Cardiac fibroblast (primary cell): ENCODE measurements at regions not wholly inside any gene's neighbourhood (a gene's known extent, or its start where the extent isn't known, plus 50 kb on each side); places are given as distances from the start of the nearest gene placed in this dataset.

ENCODE experiments used
- DNase-seq, 2 donors: peaks; one replicate each; pipeline versions ENCODE4 v3.0.0 to v3.0.0-alpha.2; 2010; ENCODE audit warnings: low read depth in 2 of 2
- H3K4me3 ChIP-seq, 2 donors: replicated peaks in 1 of 2; 1 replicate in 1 of 2; 2 replicates in 1 of 2; pipeline ENCODE4 v1.5.1; 2011; ENCODE audit warnings: low read depth in 2 of 2, low read length in 2 of 2, mild to moderate bottlenecking in 2 of 2, moderate library complexity in 1 of 2
- TF ChIP-seq, protein P1 (sequence below): IDR thresholded peaks from one replicate; pipeline ENCODE4 v1.5.1; 2011; ENCODE audit warnings: low read depth, mild to moderate bottlenecking, low read length, inconsistent platforms

DNA sequence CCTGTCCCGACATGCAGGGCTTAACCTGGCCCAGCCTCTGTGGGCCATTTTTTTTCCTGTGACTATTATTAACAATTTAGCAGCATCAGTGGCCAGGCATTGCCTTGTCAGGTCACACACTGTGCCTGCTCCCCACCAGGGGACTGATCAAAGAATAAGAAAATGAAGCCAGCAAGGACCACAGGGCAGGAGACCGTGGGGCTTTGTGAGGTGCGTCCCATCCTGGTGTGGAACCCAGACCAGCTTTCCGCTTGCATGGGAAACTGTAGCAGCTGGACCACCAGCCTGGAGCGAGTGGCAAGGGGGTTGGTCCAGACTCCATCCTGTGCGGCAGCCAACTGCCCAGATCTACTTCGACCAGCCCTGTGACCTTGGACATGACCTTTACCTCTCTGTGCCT, 218.3 kb downstream of the ANKRD60 start:
- DNase-seq, result no peak
- TF ChIP-seq, protein P1, sequence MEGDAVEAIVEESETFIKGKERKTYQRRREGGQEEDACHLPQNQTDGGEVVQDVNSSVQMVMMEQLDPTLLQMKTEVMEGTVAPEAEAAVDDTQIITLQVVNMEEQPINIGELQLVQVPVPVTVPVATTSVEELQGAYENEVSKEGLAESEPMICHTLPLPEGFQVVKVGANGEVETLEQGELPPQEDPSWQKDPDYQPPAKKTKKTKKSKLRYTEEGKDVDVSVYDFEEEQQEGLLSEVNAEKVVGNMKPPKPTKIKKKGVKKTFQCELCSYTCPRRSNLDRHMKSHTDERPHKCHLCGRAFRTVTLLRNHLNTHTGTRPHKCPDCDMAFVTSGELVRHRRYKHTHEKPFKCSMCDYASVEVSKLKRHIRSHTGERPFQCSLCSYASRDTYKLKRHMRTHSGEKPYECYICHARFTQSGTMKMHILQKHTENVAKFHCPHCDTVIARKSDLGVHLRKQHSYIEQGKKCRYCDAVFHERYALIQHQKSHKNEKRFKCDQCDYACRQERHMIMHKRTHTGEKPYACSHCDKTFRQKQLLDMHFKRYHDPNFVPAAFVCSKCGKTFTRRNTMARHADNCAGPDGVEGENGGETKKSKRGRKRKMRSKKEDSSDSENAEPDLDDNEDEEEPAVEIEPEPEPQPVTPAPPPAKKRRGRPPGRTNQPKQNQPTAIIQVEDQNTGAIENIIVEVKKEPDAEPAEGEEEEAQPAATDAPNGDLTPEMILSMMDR, result no peak
- H3K4me3 ChIP-seq, result no peak overlapping the region

DNA sequence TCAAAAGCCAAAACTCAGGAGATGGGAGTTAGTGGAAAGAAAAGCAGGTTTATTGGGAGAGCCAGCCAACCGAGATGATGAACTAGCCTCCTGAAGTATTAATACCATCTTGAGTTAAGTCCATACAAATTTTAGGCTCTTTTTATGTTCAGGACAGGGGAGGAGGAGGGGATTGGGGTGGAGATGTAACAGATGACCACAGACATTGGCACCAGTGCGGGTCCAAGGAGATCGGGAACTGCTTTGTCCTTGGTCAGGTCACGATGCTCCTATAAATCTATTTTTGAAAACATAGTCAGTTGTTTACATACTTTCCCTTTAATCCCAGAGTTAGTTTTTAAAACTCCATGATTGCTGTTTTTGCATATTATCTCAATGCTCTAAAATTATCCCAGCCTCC, 219.6 kb downstream of the ANKRD60 start:
- no peak overlapping the region for H3K4me3 ChIP-seq
- no peak for DNase-seq
- TF ChIP-seq, protein P1, result no peak

DNA sequence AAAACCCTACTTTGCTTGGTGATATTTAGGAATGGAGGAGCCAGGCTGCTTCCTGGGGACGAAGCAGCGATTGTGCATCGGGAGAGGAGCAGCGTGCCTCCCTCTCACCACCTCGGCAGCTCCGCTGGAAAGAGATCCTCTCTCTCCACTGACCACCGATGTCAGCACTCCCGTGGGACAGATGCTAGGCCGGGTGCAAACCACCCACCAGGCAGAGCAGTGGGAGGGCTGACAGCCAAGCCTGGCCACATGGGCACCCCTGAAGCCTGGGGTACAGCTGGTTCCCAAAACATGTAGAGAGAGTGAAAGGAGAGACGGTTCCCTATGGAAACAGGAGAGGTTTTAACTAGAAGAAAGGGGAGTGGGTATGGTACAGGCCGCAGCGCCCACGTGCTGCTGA, 220.0 kb downstream of the ANKRD60 start:
- no peak for DNase-seq
- H3K4me3 ChIP-seq, result no peak overlapping the region
- TF ChIP-seq, protein P1, result no peak

- no peak for DNase-seq
- TF ChIP-seq, protein P1, result no peak
Measured at GRCh38 chr20:58007947-58008346, 220.5 kb downstream of the ANKRD60 start.

DNA sequence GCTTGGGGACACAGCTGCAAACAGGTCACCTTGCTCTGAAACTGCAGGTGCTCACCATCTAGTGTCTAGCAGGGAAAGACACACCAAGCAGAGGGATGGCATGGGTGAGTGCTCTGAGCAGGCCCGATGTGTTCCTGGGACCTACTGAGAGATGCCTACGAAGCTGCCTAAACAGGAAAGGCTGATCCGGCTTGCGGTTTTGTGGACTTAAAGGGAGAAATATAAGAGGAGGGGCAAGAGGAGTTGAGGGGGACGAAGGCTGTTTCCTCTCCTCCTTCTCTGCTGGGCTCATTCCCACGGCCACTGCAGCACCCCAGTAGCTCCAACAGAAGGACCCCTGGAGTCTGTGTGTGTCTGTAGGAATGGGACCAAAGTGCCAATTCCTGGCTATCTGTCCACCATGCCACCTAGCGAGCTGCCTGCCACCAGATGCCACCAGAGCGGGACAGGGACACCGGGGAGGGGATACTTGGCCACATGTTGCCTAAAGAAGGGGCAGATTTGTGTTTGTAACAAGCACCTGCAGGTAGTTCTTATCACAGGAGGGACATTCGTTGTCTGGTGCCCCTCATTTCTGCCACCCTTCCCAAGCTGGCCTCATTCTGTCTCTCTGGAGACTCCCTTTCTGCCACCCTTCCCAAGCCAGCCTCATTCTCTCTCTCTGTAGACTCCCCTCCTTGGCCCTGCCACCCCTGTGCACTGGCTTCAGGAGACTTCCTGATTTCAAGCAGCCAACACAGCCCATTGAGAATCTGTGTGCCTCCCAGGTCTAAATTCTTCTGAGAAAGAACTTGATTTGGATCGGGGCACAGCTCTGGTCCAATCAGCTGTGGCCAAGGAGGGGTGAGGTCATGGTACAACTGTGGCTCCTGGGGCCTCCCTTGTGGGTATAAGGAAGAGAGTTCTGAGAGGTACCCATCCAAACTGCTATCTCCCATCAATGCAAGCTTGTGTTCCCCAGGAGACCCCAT, 221.8 kb downstream of the ANKRD60 start:
- H3K4me3 ChIP-seq, result no peak overlapping the region
- TF ChIP-seq, protein P1, result no peak
- DNase-seq, result no peak

More at GRCh38 chr20:58007947-58008346, 220.5 kb downstream of the ANKRD60 start:
- H3K4me3 ChIP-seq, result no peak overlapping the region

- DNase-seq, result no peak
- TF ChIP-seq, protein P1, result no peak
- no peak overlapping the region for H3K4me3 ChIP-seq
Measured at GRCh38 chr20:58005581-58006345, 222.7 kb downstream of the ANKRD60 start.
